SK-N-DZ (cell line): ENCODE measurements at regions not wholly inside any gene's neighbourhood (a gene's known extent, or its start where the extent isn't known, plus 50 kb on each side); places are given as distances from the start of the nearest gene placed in this dataset.
"Not testable (repeated sequence)": the region's sequence is repeated elsewhere in the genome, so short reads cannot be mapped to it uniquely, and the experiment has no call there.

Source experiments
- DNase-seq: peaks from one replicate; pipeline ENCODE4 v3.0.0-alpha.2; 2015; ENCODE audit warnings: low spot score

DNA sequence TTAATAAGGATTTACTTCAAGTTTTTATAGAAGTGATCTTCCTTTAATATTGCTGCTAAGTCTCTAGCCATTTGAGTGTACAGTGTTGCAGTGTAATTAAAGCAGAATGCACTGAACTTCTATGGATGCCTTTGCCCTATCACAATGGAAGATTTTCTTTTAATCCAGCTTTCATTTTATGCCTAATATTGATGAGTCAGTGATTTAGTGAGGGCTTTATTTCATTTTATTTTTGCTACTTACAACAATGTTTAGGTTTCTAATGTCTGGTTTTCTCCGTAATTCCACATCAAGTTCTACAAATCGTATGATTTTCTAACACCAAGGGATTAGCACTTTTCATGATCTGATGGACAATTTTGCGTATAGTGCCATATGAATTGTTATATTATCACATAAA, 504.1 kb downstream of the PCDH11X start:
- no peak for DNase-seq

DNA sequence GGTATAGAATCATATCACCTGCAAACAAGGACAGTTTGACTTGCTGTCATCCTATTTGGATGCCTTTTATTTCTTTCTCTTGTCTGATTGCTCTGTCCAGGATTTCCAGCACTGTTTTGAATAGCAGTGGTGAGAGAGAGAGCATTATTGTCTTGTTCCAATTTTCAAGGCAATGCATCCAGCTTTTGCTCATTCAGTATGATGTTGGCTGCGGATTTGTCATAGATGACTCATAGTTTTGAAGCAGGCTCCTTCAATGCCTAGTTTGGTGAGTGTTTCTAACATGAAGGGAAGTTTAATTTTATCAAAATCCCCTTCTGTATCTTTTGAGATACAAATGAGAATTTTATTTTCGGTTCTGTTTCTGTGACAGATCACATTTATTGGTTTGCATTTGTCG, 518.9 kb downstream of the PCDH11X start:
- not testable (repeated sequence) for DNase-seq

DNA sequence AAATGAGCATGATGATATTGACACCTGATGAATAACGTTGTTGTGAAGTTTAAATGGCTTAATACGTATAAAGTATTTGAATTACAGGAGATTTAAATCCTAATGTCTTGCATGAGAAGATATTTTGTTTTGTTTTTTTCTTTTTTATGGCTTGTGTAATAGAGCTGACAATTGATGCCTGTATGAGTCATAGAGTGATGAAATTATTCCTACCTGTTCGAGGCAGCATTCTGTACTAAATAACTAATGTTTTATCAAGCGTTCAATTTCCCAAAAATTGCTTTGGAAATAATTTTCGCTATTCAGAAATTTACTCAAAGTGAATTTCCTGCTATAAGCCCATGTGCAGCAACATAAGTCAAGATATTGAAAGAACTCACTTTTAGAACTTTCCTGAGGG, 554.0 kb downstream of the PCDH11X start:
- DNase-seq, result not testable (repeated sequence)

DNA sequence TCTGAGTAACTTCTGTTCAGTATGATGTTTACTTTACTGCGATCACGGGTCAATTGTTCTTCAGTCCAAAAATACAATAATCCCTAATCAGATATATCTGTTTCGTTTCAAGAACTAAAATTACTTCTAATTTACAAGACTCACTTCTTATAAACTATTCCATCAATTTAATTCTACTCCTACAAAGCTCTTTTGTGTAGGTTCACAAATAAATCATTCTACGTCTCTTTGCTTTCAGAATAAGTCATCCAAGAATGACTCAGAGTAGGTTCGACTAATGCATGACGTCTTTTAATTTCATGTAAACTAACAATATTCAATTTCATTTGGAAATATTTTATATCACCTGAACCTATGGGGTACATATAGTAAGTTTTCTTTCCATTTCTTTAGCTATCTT, 571.9 kb downstream of the PCDH11X start:
- DNase-seq, result not testable (repeated sequence)

DNA sequence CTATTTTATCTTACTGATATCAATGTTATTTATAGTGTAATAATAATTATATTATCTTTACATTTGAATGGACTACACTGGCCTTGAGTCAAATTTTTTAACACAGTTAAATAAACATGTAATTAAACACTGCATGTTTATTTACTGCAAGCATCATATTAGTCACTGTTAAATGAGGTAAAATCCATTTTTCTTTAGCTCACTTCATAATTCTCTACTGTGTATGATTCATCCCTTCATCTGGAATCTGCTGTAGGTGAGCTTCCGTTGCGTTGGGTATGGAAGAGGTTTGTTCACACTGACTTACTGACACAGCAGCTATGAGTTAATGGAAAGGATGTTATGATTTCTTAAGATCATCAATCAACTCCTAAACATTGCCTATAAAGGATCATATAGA, 572.3 kb downstream of the PCDH11X start:
- DNase-seq, result no peak
